Hepatocyte (in vitro differentiated cells): ENCODE measurements at regions not wholly inside any gene's neighbourhood (a gene's known extent, or its start where the extent isn't known, plus 50 kb on each side); places are given as distances from the start of the nearest gene placed in this dataset.

Source experiments
- CTCF ChIP-seq: fragments of 200-600 bp; sonication (generic); IDR thresholded peaks from 2 replicates; pipeline ENCODE4 v1.5.1; 2016; ENCODE audit warnings: antibody characterized with exemption, mild to moderate bottlenecking; ENCODE audit not compliant: poor library complexity
- EZH2 ChIP-seq: fragments of 200-600 bp; sonication (generic); IDR thresholded peaks from 2 replicates; pipeline ENCODE4 v1.6.1; 2016; ENCODE audit warnings: antibody characterized with exemption, mild to moderate bottlenecking, borderline replicate concordance
- EZH2phosphoT487 ChIP-seq: fragments of 200-600 bp; sonication (generic); IDR thresholded peaks from one replicate; pipeline ENCODE4 v1.6.1; 2018; ENCODE audit warnings: antibody characterized with exemption, mild to moderate bottlenecking, low read depth, moderate library complexity; ENCODE audit not compliant: unreplicated experiment, severe bottlenecking

- TF ChIP-seq CTCF (no peak), EZH2 (no peak), EZH2phosphoT487 (no peak)
Observed at GRCh38 chr11:71181566-71181965, 70.8 kb downstream of the SHANK2 start.
